ENCODE measurements at regions not wholly inside any gene's neighbourhood (a gene's known extent, or its start where the extent isn't known, plus 50 kb on each side); places are given as distances from the start of the nearest gene placed in this dataset.

DNA sequence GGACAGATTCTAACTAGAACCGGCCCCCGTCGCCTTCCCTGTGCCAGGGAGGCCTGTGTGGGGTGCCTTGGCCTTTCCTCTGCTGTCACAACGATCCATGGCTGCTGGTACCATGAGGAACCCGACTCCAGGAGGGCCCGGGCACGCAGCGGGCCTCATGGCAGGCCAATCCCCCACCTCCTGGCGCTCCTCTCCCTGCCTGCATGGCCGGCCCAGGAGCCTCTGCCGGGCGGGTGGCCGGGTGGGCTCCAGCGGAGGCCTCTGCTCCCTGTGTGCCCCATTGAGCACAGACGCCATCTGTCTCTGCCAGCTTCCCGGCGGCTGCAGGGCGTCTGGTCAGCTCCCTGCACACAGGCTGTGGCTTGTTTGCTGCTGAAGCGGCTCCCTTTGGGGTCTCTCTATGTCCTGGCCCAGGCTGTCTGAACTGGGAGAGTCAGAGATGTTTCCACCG is 86.5 kb downstream of the MYEOV start:
- TF ChIP-seq SPI1 (IDR thresholded peaks at IDR 0.05; ENCODE audit: low read depth, low read length) (no peak), POLR2A (IDR thresholded peaks at IDR 0.05; ENCODE audit: low read depth, low read length) (no peak), POLR2AphosphoS5 (IDR thresholded peaks at IDR 0.05; ENCODE audit: low read depth, low read length) (no peak), TAF1 (IDR thresholded peaks at IDR 0.05; ENCODE audit: low read depth, low read length) (no peak)

Measured in GM12891 (cell line).